H1 (cell line): ENCODE measurements at regions not wholly inside any gene's neighbourhood (a gene's known extent, or its start where the extent isn't known, plus 50 kb on each side); places are given as distances from the start of the nearest gene placed in this dataset.

Source experiments
- CTCF ChIA-PET: fragments of 300-600 bp; sonication (Branson Sonifier 250); formaldehyde crosslinking; loops from one replicate; lab custom pipeline; 2021; ENCODE audit not compliant: partially characterized antibody; lab: Charles Lee
- POLR2A ChIA-PET: fragments of 300-600 bp; sonication (Branson Sonifier 250); formaldehyde crosslinking; loops from one replicate; lab custom pipeline; 2021; ENCODE audit warnings: inconsistent platforms; ENCODE audit not compliant: partially characterized antibody; lab: Charles Lee
- DNase-seq, 2 experiments: peaks; one replicate each; pipeline versions ENCODE4 v3.0.0 to v3.0.0-alpha.2; 2010 to 2022; ENCODE audit warnings: low spot score in 2 of 2, low read depth in 1 of 2, mixed read lengths in 1 of 2
- FAIRE-seq: peaks from 2 replicates; lab custom pipeline; 2011; peaks lifted over from hg19 to GRCh38; lab: Jason Lieb, UNC
- H2AFZ ChIP-seq: 2 replicates; pipeline ENCODE4 v1.8.1; 2012; ENCODE audit warnings: low read length, inconsistent platforms
- H2AK5ac ChIP-seq: 2 replicates; pipeline ENCODE4 v1.6.1; 2013; ENCODE audit warnings: low read depth, low read length
- H2BK120ac ChIP-seq: replicated peaks from 2 replicates; pipeline ENCODE3; 2013; ENCODE audit warnings: low read depth, low read length, inconsistent platforms
- H2BK12ac ChIP-seq: 2 replicates; pipeline ENCODE4 v1.6.1; 2013; ENCODE audit warnings: low read depth, low read length
- H2BK15ac ChIP-seq: 2 replicates; pipeline ENCODE4 v1.6.1; 2013; ENCODE audit warnings: low read length
- H2BK20ac ChIP-seq: 2 replicates; pipeline ENCODE4 v1.6.1; 2013; ENCODE audit warnings: low read length
- H2BK5ac ChIP-seq: 2 replicates; pipeline ENCODE4 v1.6.1; 2013; ENCODE audit warnings: low read depth, low read length
- H3K14ac ChIP-seq: 2 replicates; pipeline ENCODE4 v1.6.1; 2013; ENCODE audit warnings: inconsistent platforms; ENCODE audit not compliant: insufficient read length
- H3K18ac ChIP-seq: 2 replicates; pipeline ENCODE4 v1.6.1; 2013; ENCODE audit warnings: low read length; ENCODE audit errors: extremely low read depth
- H3K23ac ChIP-seq: 2 replicates; pipeline ENCODE4 v1.6.1; 2013; ENCODE audit warnings: inconsistent platforms; ENCODE audit not compliant: insufficient read length
- H3K23me2 ChIP-seq: 2 replicates; pipeline ENCODE4 v1.6.1; 2013; ENCODE audit warnings: low read depth, low read length
- H3K27ac ChIP-seq: 2 replicates; pipeline ENCODE4 v1.6.1; 2011; ENCODE audit warnings: low read depth, low read length, inconsistent platforms
- H3K27me3 ChIP-seq, 4 experiments: replicated peaks in 1 of 4; 1 replicate in 1 of 4; 2 replicates in 3 of 4; pipeline versions ENCODE4 v1.6.1 to v1.8.1; 2011 to 2013; ENCODE audit warnings: low read length in 3 of 4, mild to moderate bottlenecking in 3 of 4, inconsistent platforms in 2 of 4, mixed read lengths in 2 of 4, moderate library complexity in 1 of 4; ENCODE audit not compliant: control insufficient read depth in 3 of 4, insufficient read depth in 3 of 4; ENCODE audit errors: extremely low read depth in 1 of 4
- H3K36me3 ChIP-seq, 4 experiments: 2 replicates each; pipeline versions ENCODE4 v1.6.1 to v1.8.1; 2011 to 2013; ENCODE audit warnings: mild to moderate bottlenecking in 4 of 4, low read length in 3 of 4, moderate library complexity in 2 of 4, control low read depth in 1 of 4, inconsistent platforms in 1 of 4; ENCODE audit not compliant: insufficient read depth in 4 of 4, control insufficient read depth in 2 of 4
- H3K4ac ChIP-seq: replicated peaks from 2 replicates; pipeline ENCODE3; 2013; ENCODE audit warnings: low read length, low read depth, mixed read lengths, inconsistent platforms; ENCODE audit not compliant: insufficient read length
- H3K4me1 ChIP-seq, 4 experiments: replicated peaks in 1 of 4; 1 replicate in 1 of 4; 2 replicates in 3 of 4; pipeline versions ENCODE4 v1.6.1 to v1.8.1; 2011 to 2013; ENCODE audit warnings: low read length in 3 of 4, inconsistent platforms in 2 of 4, mixed read lengths in 1 of 4; ENCODE audit not compliant: insufficient read depth in 4 of 4, control insufficient read depth in 3 of 4
- H3K4me2 ChIP-seq, 2 experiments: 2 replicates each; pipeline versions ENCODE4 v1.6.1 to v1.8.1; 2011 to 2013; ENCODE audit warnings: low read depth in 2 of 2, low read length in 2 of 2, control low read depth in 1 of 2, inconsistent platforms in 1 of 2, mild to moderate bottlenecking in 1 of 2; ENCODE audit not compliant: insufficient read depth in 1 of 2
- H3K4me3 ChIP-seq, 4 experiments: fragments of 200-600, 300-600 bp in 1 of 4; sonication (generic), shearing (Covaris generic), sonication (Bioruptor Twin) in 1 of 4; 2 replicates each; pipeline versions ENCODE4 v1.5.1 to v1.8.1; 2011 to 2016; ENCODE audit warnings: low read length in 4 of 4, low read depth in 3 of 4, control low read depth in 2 of 4, inconsistent platforms in 2 of 4, mild to moderate bottlenecking in 2 of 4, mixed read lengths in 1 of 4, moderate library complexity in 1 of 4; ENCODE audit not compliant: insufficient read depth in 2 of 4; ENCODE audit errors: extremely low read depth in 1 of 4
- H3K56ac ChIP-seq: replicated peaks from 2 replicates; pipeline ENCODE3; 2013; ENCODE audit warnings: low read depth, mild to moderate bottlenecking, mixed read lengths, low read length, inconsistent platforms; ENCODE audit not compliant: insufficient read length
- H3K79me1 ChIP-seq: 2 replicates; pipeline ENCODE4 v1.6.1; 2013; ENCODE audit warnings: low read depth, low read length, control low read depth
- H3K79me2 ChIP-seq, 2 experiments: 2 replicates each; pipeline versions ENCODE4 v1.6.1 to v1.8.1; 2012 to 2013; ENCODE audit warnings: low read length in 2 of 2, mild to moderate bottlenecking in 2 of 2, inconsistent platforms in 1 of 2; ENCODE audit not compliant: insufficient read depth in 2 of 2, control insufficient read depth in 1 of 2
- H3K9ac ChIP-seq, 4 experiments: replicated peaks in 1 of 4; 1 replicate in 1 of 4; 2 replicates in 3 of 4; pipeline versions ENCODE4 v1.6.1 to v1.8.1; 2011 to 2013; ENCODE audit warnings: low read depth in 3 of 4, low read length in 3 of 4, control low read depth in 2 of 4, mild to moderate bottlenecking in 2 of 4, moderate library complexity in 2 of 4, inconsistent platforms in 1 of 4; ENCODE audit errors: extremely low read depth in 1 of 4
- H3K9me3 ChIP-seq, 2 experiments: 2 replicates each; pipeline versions ENCODE4 v1.6.1 to v1.8.1; 2012 to 2013; ENCODE audit warnings: mild to moderate bottlenecking in 2 of 2, moderate library complexity in 2 of 2, control low read depth in 1 of 2, inconsistent platforms in 1 of 2, low read depth in 1 of 2, low read length in 1 of 2, mixed read lengths in 1 of 2; ENCODE audit not compliant: insufficient read depth in 2 of 2
- H4K20me1 ChIP-seq, 2 experiments: replicated peaks in 1 of 2; 2 replicates each; pipeline versions ENCODE3 to v1.8.1; 2011 to 2013; ENCODE audit warnings: inconsistent platforms in 2 of 2, low read length in 2 of 2, mild to moderate bottlenecking in 1 of 2; ENCODE audit not compliant: insufficient read depth in 2 of 2, control insufficient read depth in 1 of 2
- H4K5ac ChIP-seq: 2 replicates; pipeline ENCODE4 v1.6.1; 2013; ENCODE audit warnings: low read length, low read depth, mixed read lengths, inconsistent platforms; ENCODE audit not compliant: insufficient read length
- H4K8ac ChIP-seq: 2 replicates; pipeline ENCODE4 v1.8.0; 2013; ENCODE audit warnings: mild to moderate bottlenecking, moderate library complexity, low read length, inconsistent platforms; ENCODE audit not compliant: insufficient read depth; ENCODE audit errors: extremely low read depth
- H4K91ac ChIP-seq: replicated peaks from 2 replicates; pipeline ENCODE3; 2013; ENCODE audit warnings: low read length, mixed read lengths, inconsistent platforms; ENCODE audit not compliant: insufficient read length
- E2F6 ChIP-seq: IDR thresholded peaks from 2 replicates; pipeline ENCODE4 v1.6.1; 2012; ENCODE audit warnings: inconsistent platforms
- TAF1 ChIP-seq: IDR thresholded peaks from 2 replicates; pipeline ENCODE4 v1.6.1; 2011; ENCODE audit warnings: mild to moderate bottlenecking, low read depth, low read length
- WGBS, 2 experiments: shearing (Covaris generic) in 1 of 2; methylation state at CpG; one replicate each; pipeline versions ENCODE4 v1.1.6 to v1.1.7; 2013 to 2015; ENCODE audit warnings: low lambda C conversion rate in 2 of 2, mixed read lengths in 2 of 2, inconsistent platforms in 1 of 2, low coverage in 1 of 2, missing lambda C conversion rate in 1 of 2; ENCODE audit not compliant: insufficient replicate concordance in 2 of 2, insufficient coverage in 1 of 2, insufficient read length in 1 of 2; ENCODE audit errors: extremely low coverage in 1 of 2, missing lambda C conversion rate in 1 of 2; 5-methylcytosine and 5-hydroxymethylcytosine counted together

GRCh38 chr4:136283977-136284376 lies 1248.3 kb downstream of the PCDH18 start:
- H3K23ac ChIP-seq: no peak overlapping the region
- H2BK5ac ChIP-seq: 0 out of 2 replicates have a peak overlapping the region, but pooled peaks have one; percentile 45
- DNase-seq: no peak
- CTCF ChIA-PET: interaction anchor here (1.1 kb wide), 1 partner anchor 101 kb away, joined by 3 read pairs; no protein-coding TSS in a partner anchor
- no peaks in the 10 kb centered on the region for H3K23me2 ChIP-seq
- POLR2A ChIA-PET: no interaction called here
- H2BK20ac ChIP-seq: peak overlapping the region; percentile 74; the same call in 1 of the 2 replicates
- WGBS, 2 experiments: 83% methylated on average over 2 of the region's 2 CpGs; no CpG with 5 or more reads in 1 of the 2 experiments
- no peak overlapping the region for H4K5ac ChIP-seq
- no peak overlapping the region for H3K4ac ChIP-seq
- no peaks in the 10 kb centered on the region for H4K20me1 ChIP-seq
- H3K27me3 ChIP-seq: no peaks in the 10 kb centered on the region
- no peak overlapping the region; the same call in 1 of the 2 replicates for H3K18ac ChIP-seq
- no peak overlapping the region; the same call in 1 of the 2 replicates for H2AK5ac ChIP-seq
- H3K36me3 ChIP-seq: no peaks in the 10 kb centered on the region; a peak in 1 of 8 replicates
- H3K4me1 ChIP-seq: peaks cover 0 to 10% (median 8%) of the 10 kb centered on the region in 4 experiments; a peak in 3 of 7 replicates
- no peak overlapping the region for H4K8ac ChIP-seq
- peak overlapping the region; percentile 18; the same call in 1 of the 2 replicates for H2BK12ac ChIP-seq
- H3K14ac ChIP-seq: no peak overlapping the region
- peak overlapping the region; percentile 25 for H4K91ac ChIP-seq
- H2BK15ac ChIP-seq: no peak overlapping the region
- no peak overlapping the region for H3K27ac ChIP-seq
- H3K9ac ChIP-seq: no peak overlapping the region
- H3K56ac ChIP-seq: no peak overlapping the region
- H2AFZ ChIP-seq: no peak overlapping the region
- no peak overlapping the region for H3K4me2 ChIP-seq
- H3K9me3 ChIP-seq: peaks cover 0 to 7% of the 10 kb centered on the region in 2 experiments; a peak in 1 of 4 replicates
- no peak overlapping the region for H3K4me3 ChIP-seq
- TF ChIP-seq E2F6: no peak
- TF ChIP-seq TAF1: no peak
- no peak overlapping the region for H2BK120ac ChIP-seq
- H3K79me2 ChIP-seq: no peaks in the 10 kb centered on the region
- no peak for FAIRE-seq
- no peaks in the 10 kb centered on the region for H3K79me1 ChIP-seq
